Brain pericyte (primary cell): ENCODE measurements at regions not wholly inside any gene's neighbourhood (a gene's known extent, or its start where the extent isn't known, plus 50 kb on each side); places are given as distances from the start of the nearest gene placed in this dataset.

Experiments used
- DNase-seq: peaks from one replicate; pipeline ENCODE4 v3.0.0-alpha.2; 2012; ENCODE audit warnings: low read depth, low spot score

GRCh38 chr3:28947751-28948150 lies 333.1 kb upstream of the RBMS3 start:
- no peak for DNase-seq

- no peak for DNase-seq
Measured at GRCh38 chr3:28948685-28949084, 332.2 kb upstream of the RBMS3 start.

- no peak for DNase-seq
Measured at GRCh38 chr3:28949580-28949979, 331.3 kb upstream of the RBMS3 start.

- no peak for DNase-seq
Measured at GRCh38 chr3:28950614-28951013, 330.3 kb upstream of the RBMS3 start.

- no peak for DNase-seq
Measured at GRCh38 chr3:28951772-28952556, 328.9 kb upstream of the RBMS3 start.

GRCh38 chr3:28958656-28959055 lies 322.2 kb upstream of the RBMS3 start:
- DNase-seq = no peak

- no peak for DNase-seq
Measured at GRCh38 chr3:28971156-28971555, 309.7 kb upstream of the RBMS3 start.

- no peak for DNase-seq
Measured at GRCh38 chr3:28972921-28973320, 307.9 kb upstream of the RBMS3 start.

GRCh38 chr3:28973609-28974008 lies 307.3 kb upstream of the RBMS3 start:
- DNase-seq = no peak

- DNase-seq = no peak
Measured at GRCh38 chr3:28978092-28978491, 302.8 kb upstream of the RBMS3 start.

GRCh38 chr3:28980131-28980530 lies 300.7 kb upstream of the RBMS3 start:
- DNase-seq = no peak

GRCh38 chr3:28980631-28981030 lies 300.2 kb upstream of the RBMS3 start:
- DNase-seq = no peak

GRCh38 chr3:28982906-28983305 lies 298.0 kb upstream of the RBMS3 start:
- DNase-seq = no peak

- no peak for DNase-seq
Measured at GRCh38 chr3:28986922-28987321, 293.9 kb upstream of the RBMS3 start.

- no peak for DNase-seq
Measured at GRCh38 chr3:28989646-28990089, 291.2 kb upstream of the RBMS3 start.

GRCh38 chr3:28994161-28994905 lies 286.5 kb upstream of the RBMS3 start:
- no peak for DNase-seq

GRCh38 chr3:29004885-29005599 lies 275.8 kb upstream of the RBMS3 start:
- no peak for DNase-seq

- no peak for DNase-seq
Measured at GRCh38 chr3:29005862-29006261, 275.0 kb upstream of the RBMS3 start.

GRCh38 chr3:29011441-29011840 lies 269.4 kb upstream of the RBMS3 start:
- DNase-seq = no peak

GRCh38 chr3:29011966-29012365 lies 268.9 kb upstream of the RBMS3 start:
- no peak for DNase-seq

- no peak for DNase-seq
Measured at GRCh38 chr3:29022976-29023375, 257.9 kb upstream of the RBMS3 start.

- DNase-seq = no peak
Measured at GRCh38 chr3:29026286-29026685, 254.6 kb upstream of the RBMS3 start.
